H9 (cell line): ENCODE measurements at regions not wholly inside any gene's neighbourhood (a gene's known extent, or its start where the extent isn't known, plus 50 kb on each side); places are given as distances from the start of the nearest gene placed in this dataset.

Experiments
- DNase-seq: peaks from one replicate; pipeline ENCODE4 v3.0.0-alpha.2; 2017
- H2AFZ ChIP-seq: one replicate; pipeline ENCODE4 v1.6.1; 2013; ENCODE audit warnings: mild to moderate bottlenecking, low read length, control low read depth, moderate library complexity
- H2AK5ac ChIP-seq: 2 replicates; pipeline ENCODE4 v1.6.1; 2013; ENCODE audit warnings: low read length, control low read depth, mixed read lengths; ENCODE audit not compliant: insufficient read length
- H2BK120ac ChIP-seq: one replicate; pipeline ENCODE4 v1.6.1; 2013; ENCODE audit warnings: low read depth, mild to moderate bottlenecking, low read length, control low read depth, inconsistent platforms; ENCODE audit not compliant: poor library complexity, severe bottlenecking
- H2BK12ac ChIP-seq: 2 replicates; pipeline ENCODE4 v1.6.1; 2013; ENCODE audit warnings: low read length, control low read depth, mixed read lengths, low read depth; ENCODE audit not compliant: insufficient read length
- H2BK15ac ChIP-seq: 2 replicates; pipeline ENCODE4 v1.6.1; 2013; ENCODE audit warnings: low read depth, low read length, control low read depth
- H2BK20ac ChIP-seq: one replicate; pipeline ENCODE4 v1.6.1; 2013; ENCODE audit warnings: low read depth, mild to moderate bottlenecking, low read length, control low read depth, inconsistent platforms; ENCODE audit not compliant: poor library complexity, severe bottlenecking
- H2BK5ac ChIP-seq: 2 replicates; pipeline ENCODE4 v1.6.1; 2013; ENCODE audit warnings: low read length, control low read depth, mixed read lengths; ENCODE audit not compliant: insufficient read length
- H3K14ac ChIP-seq: 2 replicates; pipeline ENCODE4 v1.6.1; 2013; ENCODE audit warnings: low read length, control low read depth; ENCODE audit not compliant: insufficient read depth
- H3K18ac ChIP-seq: 2 replicates; pipeline ENCODE4 v1.6.1; 2013; ENCODE audit warnings: low read depth, mild to moderate bottlenecking, mixed read lengths, low read length, control low read depth; ENCODE audit not compliant: insufficient read length
- H3K23ac ChIP-seq: 2 replicates; pipeline ENCODE4 v1.6.1; 2013; ENCODE audit warnings: low read length, control low read depth, mixed read lengths, low read depth; ENCODE audit not compliant: insufficient read length
- H3K23me2 ChIP-seq: 2 replicates; pipeline ENCODE4 v1.6.1; 2013; ENCODE audit warnings: low read depth, mild to moderate bottlenecking, mixed read lengths, low read length, control low read depth; ENCODE audit not compliant: insufficient read length, poor library complexity, severe bottlenecking
- H3K27ac ChIP-seq: 2 replicates; pipeline ENCODE4 v1.5.1; 2013; ENCODE audit warnings: low read length, control low read depth, mixed read lengths, low read depth; ENCODE audit not compliant: insufficient read length
- H3K27me3 ChIP-seq: 2 replicates; pipeline ENCODE4 v1.6.1; 2013; ENCODE audit warnings: low read length, control low read depth, inconsistent platforms; ENCODE audit not compliant: insufficient read depth
- H3K4ac ChIP-seq: 2 replicates; pipeline ENCODE4 v1.6.1; 2013; ENCODE audit warnings: low read depth, mild to moderate bottlenecking, control low read depth, inconsistent platforms, low read length, moderate library complexity
- H3K4me1 ChIP-seq: 2 replicates; pipeline ENCODE4 v1.6.1; 2013; ENCODE audit warnings: low read length, control low read depth, inconsistent platforms; ENCODE audit not compliant: insufficient read depth
- H3K4me2 ChIP-seq: 2 replicates; pipeline ENCODE4 v1.6.1; 2013; ENCODE audit warnings: low read length, control low read depth, mixed read lengths; ENCODE audit not compliant: insufficient read length, insufficient read depth
- H3K56ac ChIP-seq: 2 replicates; pipeline ENCODE4 v1.6.1; 2013; ENCODE audit warnings: low read depth, mild to moderate bottlenecking, mixed read lengths, low read length, control low read depth; ENCODE audit not compliant: insufficient read length
- H3K79me1 ChIP-seq: 2 replicates; pipeline ENCODE4 v1.6.1; 2013; ENCODE audit warnings: low read depth, mild to moderate bottlenecking, moderate library complexity, low read length, control low read depth, inconsistent platforms; ENCODE audit not compliant: insufficient read depth, poor library complexity, severe bottlenecking
- H3K79me2 ChIP-seq: 2 replicates; pipeline ENCODE4 v1.6.1; 2013; ENCODE audit warnings: low read length, control low read depth, inconsistent platforms; ENCODE audit not compliant: insufficient read depth
- H3K9ac ChIP-seq: 2 replicates; pipeline ENCODE4 v1.6.1; 2013; ENCODE audit warnings: low read length, control low read depth, mixed read lengths; ENCODE audit not compliant: insufficient read length; ENCODE audit errors: extremely low read depth
- H3K9me3 ChIP-seq: one replicate; pipeline ENCODE4 v1.6.1; 2013; ENCODE audit warnings: low read depth, low read length, inconsistent platforms; ENCODE audit not compliant: control insufficient read depth
- H3T11ph ChIP-seq: one replicate; pipeline ENCODE4 v1.6.1; 2013; ENCODE audit warnings: mild to moderate bottlenecking, low read length, control low read depth, inconsistent platforms
- H4K20me1 ChIP-seq: one replicate; pipeline ENCODE4 v1.6.1; 2013; ENCODE audit not compliant: control insufficient read depth, insufficient read length, insufficient read depth
- H4K5ac ChIP-seq: 2 replicates; pipeline ENCODE4 v1.6.1; 2013; ENCODE audit warnings: low read depth, mild to moderate bottlenecking, mixed read lengths, low read length, control low read depth; ENCODE audit not compliant: insufficient read length
- H4K8ac ChIP-seq: replicated peaks from 2 replicates; pipeline ENCODE4 v1.6.1; 2013; ENCODE audit warnings: low read length, control low read depth, mixed read lengths, low read depth; ENCODE audit not compliant: insufficient read length
- H4K91ac ChIP-seq: 2 replicates; pipeline ENCODE4 v1.6.1; 2013; ENCODE audit warnings: low read depth, mild to moderate bottlenecking, moderate library complexity, mixed read lengths, low read length, control low read depth; ENCODE audit not compliant: insufficient read length
- H3K27ac Mint-ChIP-seq, 3 experiments: 2 replicates in 2 of 3; 3 replicates in 1 of 3; pipeline ENCODE4 v1.8.0; 2020 to 2021; ENCODE audit warnings: mixed read lengths in 3 of 3, mild to moderate bottlenecking in 1 of 3, moderate library complexity in 1 of 3
- H3K27me3 Mint-ChIP-seq: 2 replicates; pipeline ENCODE4 v1.8.0; 2021; ENCODE audit warnings: low read depth, mild to moderate bottlenecking, moderate library complexity, mixed read lengths
- H3K36me3 Mint-ChIP-seq, 3 experiments: 2 replicates in 2 of 3; 3 replicates in 1 of 3; pipeline ENCODE4 v1.8.0; 2020 to 2021; ENCODE audit warnings: low read depth in 3 of 3, mixed read lengths in 3 of 3; ENCODE audit not compliant: insufficient read depth in 1 of 3
- H3K4me1 Mint-ChIP-seq, 2 experiments: 2 replicates each; pipeline ENCODE4 v1.8.0; 2020; ENCODE audit warnings: mixed read lengths in 2 of 2
- H3K4me3 Mint-ChIP-seq, 2 experiments: 2 replicates in 1 of 2; 3 replicates in 1 of 2; pipeline ENCODE4 v1.8.0; 2020 to 2021; ENCODE audit warnings: mild to moderate bottlenecking in 2 of 2, mixed read lengths in 2 of 2, moderate library complexity in 1 of 2
- H3K9me3 Mint-ChIP-seq, 2 experiments: 2 replicates in 1 of 2; 3 replicates in 1 of 2; pipeline ENCODE4 v1.8.0; 2020; ENCODE audit warnings: mild to moderate bottlenecking in 2 of 2, mixed read lengths in 2 of 2, moderate library complexity in 1 of 2
- CTCF ChIP-seq: fragments of 200-600 bp; sonication (generic); conservative IDR thresholded peaks from 3 replicates; pipeline ENCODE4 v1.8.0; 2021; ENCODE audit warnings: antibody characterized with exemption, mild to moderate bottlenecking
- WGBS: extraction: QIAGEN DNeasy Blood & Tissue Kit; methylation state at CpG from one replicate; pipeline ENCODE4 v1.1.7; 2013; ENCODE audit warnings: missing lambda C conversion rate, low lambda C conversion rate, mixed read lengths; ENCODE audit not compliant: insufficient read length; ENCODE audit errors: extremely low coverage; 5-methylcytosine and 5-hydroxymethylcytosine counted together

DNA sequence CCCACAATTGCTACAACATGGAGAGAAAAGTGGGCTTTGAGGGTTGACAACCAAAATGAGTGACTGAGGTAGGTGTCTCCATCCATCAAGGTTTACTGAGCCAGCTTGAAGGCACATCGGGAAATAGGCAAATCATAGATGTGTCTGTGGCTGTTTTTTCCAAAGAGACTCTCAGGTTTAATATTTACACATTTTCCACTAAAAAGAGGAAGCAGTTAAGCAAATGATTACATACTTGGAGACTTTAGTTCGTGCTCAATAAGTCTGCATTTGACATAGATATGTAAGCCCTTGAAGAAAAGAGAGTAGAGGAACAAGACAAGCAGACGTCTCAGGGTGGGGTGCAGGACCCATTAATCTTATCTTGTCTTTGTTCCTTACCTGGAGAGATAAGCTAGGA lies 148.9 kb upstream of the COX10 start:
- no peak for TF ChIP-seq CTCF
- no peaks in the 10 kb centered on the region for H3K4me1 ChIP-seq
- no peak overlapping the region for H2AFZ ChIP-seq
- no peaks in the 10 kb centered on the region for H3K79me1 ChIP-seq
- H4K91ac ChIP-seq: no peak overlapping the region
- H3K9ac ChIP-seq: no peak overlapping the region
- no peak overlapping the region for H2BK5ac ChIP-seq
- WGBS: no CpG with 5 or more reads among the region's 3 CpGs
- no peak overlapping the region for H3K27ac ChIP-seq
- no peak overlapping the region for H3K14ac ChIP-seq
- no peak overlapping the region for H3K4ac ChIP-seq
- no peak overlapping the region for H4K8ac ChIP-seq
- H3K4me2 ChIP-seq: no peak overlapping the region
- H3K56ac ChIP-seq: no peak overlapping the region
- H4K5ac ChIP-seq: no peak overlapping the region
- no peak for DNase-seq
- no peaks in the 10 kb centered on the region for H3K79me2 ChIP-seq
- peaks cover 0 to 2% of the 10 kb centered on the region in 2 experiments; a peak in 3 of 5 replicates for H3K9me3 Mint-ChIP-seq
- no peak overlapping the region for H3K27ac Mint-ChIP-seq
- no peaks in the 10 kb centered on the region for H3K9me3 ChIP-seq
- H2BK12ac ChIP-seq: no peak overlapping the region
- H3K36me3 Mint-ChIP-seq: peaks cover 0 to 9% (median 5%) of the 10 kb centered on the region in 3 experiments; a peak in 4 of 7 replicates
- no peaks in the 10 kb centered on the region for H4K20me1 ChIP-seq
- no peaks in the 10 kb centered on the region for H3K27me3 ChIP-seq
- no peaks in the 10 kb centered on the region for H3K23me2 ChIP-seq
- H3K27me3 Mint-ChIP-seq: no peaks in the 10 kb centered on the region; the same call in 1 of the 2 replicates
- peaks cover 26 to 39% of the 10 kb centered on the region in 2 experiments for H3K4me1 Mint-ChIP-seq
- no peak overlapping the region for H2BK15ac ChIP-seq
- H2AK5ac ChIP-seq: no peak overlapping the region
- H3K18ac ChIP-seq: no peak overlapping the region
- no peak overlapping the region for H3T11ph ChIP-seq
- no peak overlapping the region for H3K23ac ChIP-seq
- H3K4me3 Mint-ChIP-seq: no peak overlapping the region
- no peak overlapping the region for H2BK120ac ChIP-seq
- no peak overlapping the region for H2BK20ac ChIP-seq
